ENCODE measurements at regions not wholly inside any gene's neighbourhood (a gene's known extent, or its start where the extent isn't known, plus 50 kb on each side); places are given as distances from the start of the nearest gene placed in this dataset.
"Not testable (repeated sequence)": the region's sequence is repeated elsewhere in the genome, so short reads cannot be mapped to it uniquely, and the experiment has no call there.

DNA sequence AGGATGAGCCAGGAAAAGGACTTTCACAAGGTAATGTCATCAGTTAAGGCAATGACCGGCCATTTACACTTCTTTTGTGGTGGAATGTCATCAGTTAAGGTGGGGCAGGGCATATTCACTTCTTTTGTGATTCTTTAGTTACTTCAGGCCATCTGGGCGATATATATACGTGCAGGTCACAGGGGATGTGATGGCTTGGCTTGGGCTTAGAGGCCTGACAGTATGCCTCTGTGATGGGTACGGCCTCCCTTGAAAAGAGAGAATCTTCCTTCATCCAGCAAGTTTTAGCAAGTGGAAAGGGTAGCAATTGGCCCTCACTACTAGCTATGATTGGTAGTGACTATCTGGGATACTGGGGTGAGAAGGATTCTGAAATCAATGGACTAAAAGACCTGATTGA is 456.4 kb downstream of the SHISA9 start:
- not testable (repeated sequence) for H3T11ph ChIP-seq (ENCODE audit: low read length); H3K27me3 Mint-ChIP-seq (ENCODE audit: low read depth); H4K5ac ChIP-seq (ENCODE audit: insufficient read length, low read depth, low read length); H3K4me1 ChIP-seq (ENCODE audit: insufficient read depth, low read length); H3K9me3 ChIP-seq (ENCODE audit: control insufficient read depth, low read depth, low read length); H3K79me1 ChIP-seq (ENCODE audit: insufficient read depth, low read depth, low read length, poor library complexity, severe bottlenecking); H2BK12ac ChIP-seq (ENCODE audit: insufficient read length, low read depth, low read length); H4K91ac ChIP-seq (ENCODE audit: insufficient read length, low read depth, low read length); H2AFZ ChIP-seq (ENCODE audit: low read length); H2BK5ac ChIP-seq (ENCODE audit: insufficient read length, low read length); H4K8ac ChIP-seq (replicated peaks; ENCODE audit: insufficient read length, low read depth, low read length); H3K23me2 ChIP-seq (ENCODE audit: insufficient read length, low read depth, low read length, poor library complexity, severe bottlenecking); H3K27me3 ChIP-seq (ENCODE audit: insufficient read depth, low read length); H2BK15ac ChIP-seq (ENCODE audit: low read depth, low read length); H3K14ac ChIP-seq (ENCODE audit: insufficient read depth, low read length); H3K18ac ChIP-seq (ENCODE audit: insufficient read length, low read depth, low read length); H4K20me1 ChIP-seq (ENCODE audit: control insufficient read depth, insufficient read depth, insufficient read length); H2BK20ac ChIP-seq (ENCODE audit: low read depth, low read length, poor library complexity, severe bottlenecking); H2AK5ac ChIP-seq (ENCODE audit: insufficient read length, low read length); H2BK120ac ChIP-seq (ENCODE audit: low read depth, low read length, poor library complexity, severe bottlenecking); H3K23ac ChIP-seq (ENCODE audit: insufficient read length, low read depth, low read length); H3K4ac ChIP-seq (ENCODE audit: low read depth, low read length); H3K56ac ChIP-seq (ENCODE audit: insufficient read length, low read depth, low read length); H3K9ac ChIP-seq (ENCODE audit: extremely low read depth, insufficient read length, low read length); H3K79me2 ChIP-seq (ENCODE audit: insufficient read depth, low read length)
- H3K9me3 Mint-ChIP-seq = peaks cover 13 to 16% of the 10 kb centered on the region in 2 experiments; a peak in 4 of 5 replicates
- WGBS (ENCODE audit: extremely low coverage, insufficient read length, low lambda C conversion rate) = no CpG with 5 or more reads among the region's 4 CpGs
- peaks cover 27 to 28% of the 10 kb centered on the region in 2 experiments for H3K4me1 Mint-ChIP-seq
- peak overlapping the region; percentile 77 to 88; a peak in 4 of 5 replicates for H3K4me3 Mint-ChIP-seq
- peak overlapping the region; percentile 59 for H3K27ac ChIP-seq (ENCODE audit: insufficient read length, low read depth, low read length)
- H3K27ac Mint-ChIP-seq = peak overlapping the region in 2 of 3 experiments; percentile 1 to 93; a peak in 3 of 7 replicates
- DNase-seq = peak; percentile 75
- peak overlapping the region; percentile 35 for H3K4me2 ChIP-seq (ENCODE audit: insufficient read depth, insufficient read length, low read length)
- H3K36me3 Mint-ChIP-seq (ENCODE audit: insufficient read depth in 1 of 3, low read depth in 3 of 3) = peaks cover 27 to 31% (median 28%) of the 10 kb centered on the region in 3 experiments
